GM19438 (cell line): ENCODE measurements at regions not wholly inside any gene's neighbourhood (a gene's known extent, or its start where the extent isn't known, plus 50 kb on each side); places are given as distances from the start of the nearest gene placed in this dataset.
"Not testable (repeated sequence)": the region's sequence is repeated elsewhere in the genome, so short reads cannot be mapped to it uniquely, and the experiment has no call there.

Experiments
- ATAC-seq: cut with Tn5 transposase; IDR thresholded peaks from one replicate; pipeline ENCODE4 v1.9.1; 2021; ENCODE audit warnings: low read depth; ENCODE audit not compliant: unreplicated experiment

DNA sequence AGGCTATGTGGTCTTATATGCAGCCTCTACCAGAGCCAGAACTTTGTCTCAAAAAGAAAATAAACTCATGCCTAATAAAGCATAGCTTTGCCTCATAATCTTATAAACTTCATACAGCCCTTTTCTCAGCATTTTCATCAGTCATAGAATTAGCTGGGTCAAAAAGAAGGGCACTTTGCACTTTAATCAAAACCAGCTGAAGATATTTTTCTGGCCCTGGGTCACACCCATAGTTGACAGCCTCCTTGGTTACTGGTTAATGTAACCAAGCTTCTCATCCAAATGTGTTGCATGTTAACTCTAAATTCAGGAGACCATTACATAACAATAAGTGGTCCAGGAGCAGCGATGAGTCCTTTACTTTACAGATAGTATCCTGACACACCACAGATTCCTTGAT, 558.2 kb downstream of the FLRT2 start:
- no peak for ATAC-seq

- no peak for ATAC-seq
These were observed 557.4 kb downstream of the FLRT2 start for GRCh38 chr14:86087377-86087776.

- no peak for ATAC-seq
These were observed 557.0 kb downstream of the FLRT2 start for GRCh38 chr14:86086962-86087361.

DNA sequence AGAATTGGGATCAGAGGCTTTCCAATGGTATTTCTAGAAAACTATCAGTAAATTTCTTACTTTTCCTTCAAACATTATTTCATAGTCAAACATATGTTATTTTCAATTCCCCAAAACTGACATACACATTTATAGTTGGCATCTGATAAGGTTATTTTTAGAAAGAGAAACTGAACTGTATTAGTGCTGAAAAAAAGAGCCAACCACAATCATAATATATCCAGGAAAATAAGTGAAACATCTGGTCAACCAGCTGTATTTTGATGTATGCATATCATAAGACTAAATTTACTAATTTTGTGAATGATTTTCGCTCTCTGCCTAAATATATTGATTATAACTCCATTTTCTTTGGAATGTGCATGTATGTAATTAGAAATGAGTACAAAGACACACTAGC, 554.2 kb downstream of the FLRT2 start:
- no peak for ATAC-seq

DNA sequence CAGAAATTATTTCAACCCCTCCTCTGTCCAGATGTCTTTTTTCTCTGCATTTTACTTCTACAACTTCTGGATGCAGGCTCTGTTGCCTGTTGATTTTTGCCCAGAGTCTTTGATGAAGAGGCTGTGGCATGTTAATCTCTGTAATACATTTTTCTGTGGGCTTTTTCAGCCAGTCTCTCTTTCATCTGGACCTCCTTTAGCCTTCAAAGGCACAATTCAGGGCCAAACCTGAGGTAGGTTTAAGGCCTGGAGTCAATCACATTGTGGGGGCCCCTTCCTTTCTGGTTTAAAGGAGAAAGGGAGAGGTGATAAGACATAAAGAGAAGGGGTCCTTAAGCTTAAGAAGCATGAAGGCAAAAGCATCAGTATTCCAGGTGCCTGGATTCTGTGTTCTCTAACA, 553.7 kb downstream of the FLRT2 start:
- no peak for ATAC-seq

GRCh38 chr14:86072116-86072894, 542.4 kb downstream of the FLRT2 start:
- ATAC-seq, result no peak

DNA sequence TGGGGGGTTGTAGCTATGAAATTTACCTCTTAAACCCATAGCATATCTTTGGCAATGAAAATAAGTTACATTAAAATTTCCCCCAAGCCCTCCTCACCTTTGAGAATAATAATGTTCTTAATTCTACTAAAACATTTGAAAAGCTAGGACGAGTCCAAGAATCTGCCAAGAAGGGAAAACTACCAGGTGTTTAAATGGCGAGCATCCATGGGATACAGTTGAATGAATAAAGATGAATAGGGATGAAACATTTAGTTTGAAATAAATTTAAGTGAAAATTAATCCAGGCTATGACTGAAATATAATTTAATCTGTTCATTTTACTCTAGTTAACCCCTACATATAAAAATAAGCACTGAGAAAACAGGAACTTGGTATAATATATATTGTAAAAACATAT, 536.7 kb downstream of the FLRT2 start:
- no peak for ATAC-seq

- ATAC-seq, result no peak
These were observed 535.5 kb downstream of the FLRT2 start for GRCh38 chr14:86065407-86065806.

DNA sequence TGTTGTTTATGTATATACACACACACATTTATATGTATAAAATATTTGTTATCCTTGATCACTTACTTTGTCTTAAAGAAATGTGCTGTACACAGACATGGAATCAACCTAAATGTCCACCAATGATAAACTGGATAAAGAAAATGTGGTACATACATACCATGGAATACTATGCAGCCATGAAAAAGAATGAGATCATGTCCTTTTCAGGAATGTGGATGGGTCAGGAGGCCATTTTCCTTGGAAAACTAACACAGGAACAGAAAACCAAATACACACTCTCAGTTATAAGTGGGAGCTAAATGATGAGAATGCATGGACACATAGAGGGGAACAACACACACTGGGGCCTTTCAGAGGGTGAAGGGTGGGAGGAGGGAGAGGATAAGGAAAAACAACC, 534.7 kb downstream of the FLRT2 start:
- ATAC-seq, result not testable (repeated sequence)

GRCh38 chr14:86057018-86057667, 527.2 kb downstream of the FLRT2 start:
- no peak for ATAC-seq

- ATAC-seq, result no peak
These were observed 525.6 kb downstream of the FLRT2 start for GRCh38 chr14:86055512-86056075.

DNA sequence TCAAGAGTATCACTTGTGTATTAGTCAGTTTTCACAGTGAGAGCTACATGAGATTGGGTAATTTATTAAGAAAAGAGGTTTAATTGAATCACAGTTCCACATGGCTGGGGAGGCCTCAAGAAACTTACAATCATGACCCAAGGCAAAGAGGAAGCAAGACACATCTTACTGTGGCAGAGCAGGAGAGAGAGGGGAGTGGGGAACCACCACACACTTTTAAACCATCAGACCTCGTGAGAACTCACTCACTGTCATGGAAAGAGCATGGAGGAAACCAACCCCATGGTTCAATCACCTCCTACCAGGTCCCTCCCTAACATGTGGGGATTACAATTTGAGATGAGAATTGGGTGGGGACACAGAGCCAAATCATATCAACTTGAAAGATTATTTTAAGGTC, 522.9 kb downstream of the FLRT2 start:
- no peak for ATAC-seq

- no peak for ATAC-seq
These were observed 520.8 kb downstream of the FLRT2 start for GRCh38 chr14:86050757-86051156.

DNA sequence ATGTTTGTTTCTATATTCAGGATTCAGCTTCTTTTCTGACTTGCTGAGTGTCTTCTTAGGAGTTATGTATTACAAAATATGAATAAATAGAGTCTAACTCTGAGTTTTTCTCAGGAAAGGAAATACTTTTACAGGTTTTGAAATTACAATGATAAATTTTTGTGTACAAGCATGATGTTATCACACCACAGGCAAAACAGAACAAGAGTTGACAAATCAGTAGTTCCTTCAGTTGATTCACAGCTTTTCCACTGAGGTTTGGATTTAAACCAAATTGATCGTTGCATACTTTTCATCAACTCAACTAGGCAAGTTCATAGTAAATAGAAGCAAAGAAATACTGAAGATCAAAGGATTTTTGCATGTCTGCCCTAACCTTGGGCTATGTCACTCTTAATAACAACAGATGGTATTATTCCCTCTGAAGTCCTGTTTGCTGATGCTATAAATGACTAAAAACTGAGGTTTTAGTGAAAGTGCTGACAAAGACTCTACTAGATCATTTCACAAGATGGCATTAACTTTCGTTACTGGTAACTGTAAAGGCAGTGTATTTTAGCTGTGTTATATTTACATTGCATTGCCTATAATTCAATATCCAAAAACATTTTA, 520.2 kb downstream of the FLRT2 start:
- ATAC-seq, result no peak

- ATAC-seq, result no peak
These were observed 509.2 kb downstream of the FLRT2 start for GRCh38 chr14:86039176-86039575.

- ATAC-seq, result peak; percentile 90
These were observed 508.6 kb downstream of the FLRT2 start for GRCh38 chr14:86038387-86039042.

GRCh38 chr14:86035882-86036281, 505.9 kb downstream of the FLRT2 start:
- ATAC-seq, result peak; percentile 67

- ATAC-seq, result no peak
These were observed 498.0 kb downstream of the FLRT2 start for GRCh38 chr14:86027990-86028389.

- no peak for ATAC-seq
These were observed 497.2 kb downstream of the FLRT2 start for GRCh38 chr14:86027144-86027543.

GRCh38 chr14:86022031-86022629, 492.2 kb downstream of the FLRT2 start:
- no peak for ATAC-seq

- ATAC-seq, result no peak
These were observed 490.9 kb downstream of the FLRT2 start for GRCh38 chr14:86020841-86021240.
